ENCODE measurements at regions not wholly inside any gene's neighbourhood (a gene's known extent, or its start where the extent isn't known, plus 50 kb on each side); places are given as distances from the start of the nearest gene placed in this dataset.

DNA sequence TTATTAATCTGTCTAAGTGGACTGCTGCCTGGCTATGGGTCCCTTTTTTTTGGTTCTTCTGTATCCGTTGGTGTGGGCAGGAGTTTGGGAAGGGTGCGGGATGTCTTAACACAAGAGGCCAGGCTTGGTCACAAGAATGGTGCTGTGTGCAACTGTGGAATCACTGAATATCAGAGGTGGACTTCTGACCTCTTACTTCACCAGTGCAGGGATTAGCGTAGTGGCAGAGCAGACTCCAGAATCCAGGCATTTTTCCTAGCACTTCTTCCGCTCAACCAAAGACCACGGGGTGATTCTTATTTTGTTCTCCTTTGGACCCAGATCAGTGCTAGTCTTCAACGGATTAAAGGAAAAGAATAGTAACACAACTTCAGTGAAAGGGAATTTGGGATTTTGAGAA is 254.3 kb upstream of the TNP1 start:
- TF ChIP-seq CTCF (optimal IDR thresholded peaks at IDR 0.05 in 1 of 3, IDR thresholded peaks at IDR 0.05 in 1 of 3, conservative IDR thresholded peaks at IDR 0.05 in 1 of 3; ENCODE audit: extremely low read depth in 1 of 3, insufficient read depth in 2 of 3, low read length in 3 of 3) (no peak), EZH2 (IDR thresholded peaks at IDR 0.05; ENCODE audit: low read length) (no peak)

All from keratinocyte (primary cell).